SK-N-MC (cell line): ENCODE measurements at regions not wholly inside any gene's neighbourhood (a gene's known extent, or its start where the extent isn't known, plus 50 kb on each side); places are given as distances from the start of the nearest gene placed in this dataset.

Experiments used
- EZH2 ChIP-seq: fragments of 200-600 bp; sonication (generic); IDR thresholded peaks from one replicate; pipeline ENCODE4 v1.6.1; 2017; ENCODE audit warnings: antibody characterized with exemption
- FOXP2 ChIP-seq: optimal IDR thresholded peaks from 2 replicates; pipeline ENCODE3; 2011; ENCODE audit warnings: mild to moderate bottlenecking, moderate library complexity; ENCODE audit not compliant: insufficient read depth; ENCODE audit errors: extremely low read length, control extremely low read depth
- POLR2AphosphoS5 ChIP-seq: IDR thresholded peaks from 2 replicates; pipeline ENCODE4 v1.6.1; 2012; ENCODE audit warnings: mild to moderate bottlenecking, low read depth, low read length, borderline replicate concordance

DNA sequence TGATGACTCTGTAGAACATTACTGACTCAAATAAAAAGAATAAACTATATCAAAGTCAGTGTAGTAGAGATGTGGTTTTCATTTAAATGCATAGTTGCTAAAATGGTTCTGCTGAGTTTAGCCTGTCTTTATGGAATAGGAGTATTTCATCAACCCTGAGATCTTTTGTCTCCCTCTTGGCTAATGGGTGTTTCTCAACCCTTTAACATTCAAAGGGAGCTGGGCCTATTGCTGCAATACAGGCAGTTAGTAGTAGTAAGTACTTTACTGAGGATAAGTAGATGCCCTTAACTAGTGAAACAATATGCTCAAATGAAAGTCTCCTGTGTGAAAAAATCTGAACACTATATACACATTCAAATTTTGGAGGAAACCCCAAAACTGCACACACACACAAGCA, 184.7 kb upstream of the TTC14 start:
- TF ChIP-seq EZH2: no peak
- no peak for TF ChIP-seq POLR2AphosphoS5
- TF ChIP-seq FOXP2: no peak
